Natural killer cell treated with Interleukin-12 subunit alpha and Interleukin-12 subunit beta and Interleukin-15 and Interleukin-18, amount 100 ng/mL, for 72 hours (primary cell): ENCODE measurements at regions not wholly inside any gene's neighbourhood (a gene's known extent, or its start where the extent isn't known, plus 50 kb on each side); places are given as distances from the start of the nearest gene placed in this dataset.

Source experiments
- ATAC-seq, 2 donors: fragments of 150-1000 bp; cut with Tn5 transposase in 1 of 2; sonication (Bioruptor Pico), chemical (Tn5 transposase) in 1 of 2; 2 replicates each; pipeline ENCODE4 v1.10.0; 2021
- DNase-seq: peaks from one replicate; pipeline ENCODE4 v3.0.0; 2022; ENCODE audit warnings: low spot score
- H3K27ac Mint-ChIP-seq, 2 donors: 1 replicate in 1 of 2; 2 replicates in 1 of 2; pipeline ENCODE4 v1.8.0; 2022; ENCODE audit warnings: mixed read lengths in 2 of 2, mild to moderate bottlenecking in 1 of 2, moderate library complexity in 1 of 2
- H3K27me3 Mint-ChIP-seq, 2 donors: 1 replicate in 1 of 2; 2 replicates in 1 of 2; pipeline ENCODE4 v1.8.0; 2022; ENCODE audit warnings: mixed read lengths in 2 of 2
- H3K36me3 Mint-ChIP-seq: one replicate; pipeline ENCODE4 v1.8.0; 2022; ENCODE audit warnings: mixed read lengths
- H3K4me1 Mint-ChIP-seq, 2 donors: 1 replicate in 1 of 2; 2 replicates in 1 of 2; pipeline ENCODE4 v1.8.0; 2022; ENCODE audit warnings: low read depth in 2 of 2, mixed read lengths in 2 of 2, mild to moderate bottlenecking in 1 of 2
- H3K4me3 Mint-ChIP-seq: one replicate; pipeline ENCODE4 v1.8.0; 2022; ENCODE audit warnings: mixed read lengths
- H3K9me3 Mint-ChIP-seq: 2 replicates; pipeline ENCODE4 v1.8.0; 2022; ENCODE audit warnings: mixed read lengths

DNA sequence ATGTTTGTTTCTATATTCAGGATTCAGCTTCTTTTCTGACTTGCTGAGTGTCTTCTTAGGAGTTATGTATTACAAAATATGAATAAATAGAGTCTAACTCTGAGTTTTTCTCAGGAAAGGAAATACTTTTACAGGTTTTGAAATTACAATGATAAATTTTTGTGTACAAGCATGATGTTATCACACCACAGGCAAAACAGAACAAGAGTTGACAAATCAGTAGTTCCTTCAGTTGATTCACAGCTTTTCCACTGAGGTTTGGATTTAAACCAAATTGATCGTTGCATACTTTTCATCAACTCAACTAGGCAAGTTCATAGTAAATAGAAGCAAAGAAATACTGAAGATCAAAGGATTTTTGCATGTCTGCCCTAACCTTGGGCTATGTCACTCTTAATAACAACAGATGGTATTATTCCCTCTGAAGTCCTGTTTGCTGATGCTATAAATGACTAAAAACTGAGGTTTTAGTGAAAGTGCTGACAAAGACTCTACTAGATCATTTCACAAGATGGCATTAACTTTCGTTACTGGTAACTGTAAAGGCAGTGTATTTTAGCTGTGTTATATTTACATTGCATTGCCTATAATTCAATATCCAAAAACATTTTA is 520.2 kb downstream of the FLRT2 start:
- DNase-seq (no peak), ATAC-seq (no peak)
- Mint-ChIP-seq H3K4me1 (peaks cover 2 to 6% of the 10 kb centered on the region in 2 donors), H3K27me3 (no peaks in the 10 kb centered on the region), H3K27ac (no peak overlapping the region), H3K4me3 (no peak overlapping the region), H3K9me3 (peaks cover 3% of the 10 kb centered on the region), H3K36me3 (peaks cover 6% of the 10 kb centered on the region)

DNA sequence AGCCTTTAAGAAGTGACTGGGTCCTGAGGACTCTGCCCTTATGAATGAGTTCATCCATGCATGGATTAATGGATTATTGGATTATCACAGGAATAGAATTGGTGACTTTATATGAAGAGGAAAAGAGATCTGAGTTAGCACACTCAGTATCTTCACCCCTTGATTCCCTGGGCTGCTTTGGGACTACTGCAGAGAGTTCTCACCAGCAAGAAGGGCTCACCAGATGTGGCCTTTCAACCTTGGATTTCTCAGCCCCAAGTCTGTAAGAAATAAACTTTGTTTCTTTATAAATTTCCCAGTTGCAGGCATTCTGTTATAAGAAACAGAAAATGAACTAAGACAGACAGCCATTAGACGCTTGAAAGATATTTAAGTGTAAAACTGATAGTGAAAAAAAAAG is 509.2 kb downstream of the FLRT2 start:
- no peak for ATAC-seq
- Mint-ChIP-seq H3K4me3 (no peak overlapping the region), H3K9me3 (no peaks in the 10 kb centered on the region), H3K27me3 (no peaks in the 10 kb centered on the region), H3K27ac (no peak overlapping the region), H3K36me3 (no peaks in the 10 kb centered on the region), H3K4me1 (no peaks in the 10 kb centered on the region)
- no peak for DNase-seq

DNA sequence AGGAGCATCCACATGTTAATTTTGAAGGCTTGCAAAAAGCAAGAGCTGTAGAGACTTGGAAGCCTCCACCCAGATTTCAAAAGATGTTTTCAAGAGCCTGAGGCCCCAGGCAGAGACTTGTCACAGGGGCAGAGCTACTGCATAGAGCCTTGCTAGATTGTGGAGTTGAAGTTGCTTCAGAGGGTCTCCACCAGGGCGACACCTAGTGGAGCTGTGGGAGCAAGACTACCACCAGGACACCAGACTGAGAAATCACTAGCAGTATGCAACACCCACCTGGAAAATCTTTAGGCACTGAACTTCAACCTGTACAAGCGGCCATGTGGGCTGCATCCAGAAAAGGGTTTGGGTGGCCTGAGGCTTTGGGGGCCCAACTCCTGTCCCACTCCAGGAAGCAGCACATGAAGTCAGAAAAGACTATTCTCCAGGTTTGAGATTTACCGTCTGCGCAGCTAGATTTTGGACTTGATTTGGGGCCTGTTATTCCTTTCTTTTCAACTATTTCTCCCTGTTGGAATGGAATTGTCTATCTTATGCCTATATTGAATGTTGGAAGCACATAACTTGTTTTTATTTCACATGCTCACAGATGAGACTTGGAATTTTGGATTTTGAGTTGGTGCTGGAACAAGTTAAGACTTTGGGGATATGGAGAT is 508.6 kb downstream of the FLRT2 start:
- H3K36me3 Mint-ChIP-seq, result no peaks in the 10 kb centered on the region
- peak; percentile 64 to 80 for ATAC-seq

DNA sequence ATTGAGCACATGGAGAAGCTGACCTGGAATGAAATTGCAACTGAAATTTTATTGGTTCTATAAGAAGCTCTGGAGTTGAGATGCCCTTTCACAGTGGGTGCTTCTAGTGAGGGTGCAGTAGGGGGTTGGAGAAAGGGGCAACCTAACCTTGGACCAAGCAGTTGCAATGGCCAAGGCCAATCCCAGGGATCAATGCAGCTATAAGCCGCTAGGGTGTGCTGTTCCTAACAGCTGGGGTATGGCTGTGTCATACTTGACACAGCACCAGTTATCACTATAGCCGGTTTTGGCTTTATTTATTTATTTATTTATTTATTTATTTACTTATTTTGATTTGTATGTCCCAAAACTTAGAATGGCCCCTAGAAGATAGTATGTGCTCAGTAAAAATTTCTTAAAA is 505.9 kb downstream of the FLRT2 start:
- peaks cover 13 to 16% of the 10 kb centered on the region in 2 donors for H3K4me1 Mint-ChIP-seq
- no peak for DNase-seq
- no peak overlapping the region for H3K27ac Mint-ChIP-seq
- H3K4me3 Mint-ChIP-seq, result no peak overlapping the region
- no peaks in the 10 kb centered on the region for H3K36me3 Mint-ChIP-seq
- peak in 1 of 2 donors; percentile 54 for ATAC-seq
- no peaks in the 10 kb centered on the region for H3K27me3 Mint-ChIP-seq
- no peaks in the 10 kb centered on the region for H3K9me3 Mint-ChIP-seq

More for the DNA sequence above, 508.6 kb downstream of the FLRT2 start:
- DNase-seq, result peak; percentile 66
- Mint-ChIP-seq H3K4me3 (no peak overlapping the region), H3K9me3 (no peaks in the 10 kb centered on the region), H3K4me1 (no peaks in the 10 kb centered on the region), H3K27me3 (no peaks in the 10 kb centered on the region), H3K27ac (no peak overlapping the region)

DNA sequence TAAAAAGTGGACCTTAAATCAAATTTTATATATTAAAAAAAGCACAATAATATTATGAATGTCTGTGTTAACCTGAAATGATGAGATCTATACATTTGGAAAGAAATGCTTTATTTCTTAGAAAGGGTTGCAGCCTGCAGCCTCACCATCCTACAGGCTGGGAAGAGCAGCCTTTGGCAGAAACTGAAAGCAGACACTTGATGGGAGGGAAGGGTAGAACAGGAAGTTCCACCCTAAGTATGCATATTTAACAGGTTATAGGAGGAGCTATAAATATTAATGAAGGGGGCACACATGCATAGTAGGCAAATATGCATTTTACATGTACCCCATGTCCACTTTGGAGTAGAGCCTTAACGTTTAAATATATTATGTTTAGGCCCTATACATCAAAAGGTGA is 498.0 kb downstream of the FLRT2 start:
- H3K27ac Mint-ChIP-seq, result peak overlapping the region in 1 of 2 donors; percentile 47
- H3K4me1 Mint-ChIP-seq, result peaks cover 29 to 31% of the 10 kb centered on the region in 2 donors
- ATAC-seq (peak in 1 of 2 donors; percentile 60), DNase-seq (no peak)
- H3K36me3 Mint-ChIP-seq, result no peaks in the 10 kb centered on the region
- no peaks in the 10 kb centered on the region for H3K9me3 Mint-ChIP-seq
- H3K4me3 Mint-ChIP-seq, result no peak overlapping the region
- no peaks in the 10 kb centered on the region for H3K27me3 Mint-ChIP-seq

DNA sequence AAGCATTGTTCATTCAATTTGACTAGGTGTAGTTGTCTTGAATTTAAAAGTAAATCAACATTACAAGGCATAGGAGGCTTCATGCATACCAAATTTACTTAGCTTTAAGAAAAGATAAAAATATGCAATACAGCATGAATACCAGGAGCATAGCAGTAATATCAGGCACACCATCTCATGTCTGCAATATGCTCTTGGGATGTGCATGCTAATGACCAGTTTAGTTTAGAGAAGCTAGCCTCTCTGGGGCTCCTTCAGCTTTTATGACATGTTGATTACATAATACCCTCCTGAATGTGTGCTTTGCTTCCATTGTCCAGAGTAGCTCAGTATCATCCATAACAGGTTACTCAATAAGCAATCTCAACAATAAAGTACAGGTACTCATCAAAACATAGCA is 497.2 kb downstream of the FLRT2 start:
- Mint-ChIP-seq H3K9me3 (no peaks in the 10 kb centered on the region), H3K27ac (peak overlapping the region in 1 of 2 donors; percentile 47)

DNA sequence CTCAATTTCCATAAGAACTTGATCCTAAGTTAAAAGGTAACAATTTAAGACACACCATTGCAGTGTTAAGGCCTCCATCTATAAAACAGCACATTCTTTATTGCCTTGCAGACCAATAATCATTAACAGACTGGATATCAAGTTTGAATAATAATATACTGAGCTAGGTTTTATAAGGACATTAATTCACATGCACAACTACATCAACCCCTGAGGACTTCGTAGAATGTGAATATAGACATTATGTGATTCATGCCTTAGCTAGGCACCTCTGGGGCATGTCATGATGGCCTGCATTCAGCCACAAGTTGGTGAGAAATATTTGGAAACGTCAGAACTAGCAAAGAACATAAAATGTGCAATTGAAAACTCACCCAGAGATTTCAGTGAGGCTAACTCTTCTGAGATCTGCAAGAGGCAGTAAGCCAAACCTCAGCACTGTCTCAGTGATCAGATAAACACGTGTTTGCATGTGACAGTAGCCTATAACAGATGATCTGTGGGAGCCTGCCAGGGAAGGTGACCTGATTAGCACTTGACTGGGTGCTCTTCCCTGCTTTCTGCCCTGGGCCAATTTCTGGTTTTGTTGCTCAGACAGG is 492.2 kb downstream of the FLRT2 start:
- DNase-seq (no peak), ATAC-seq (no peak)
- H3K4me1 Mint-ChIP-seq, result peaks cover 6 to 9% of the 10 kb centered on the region in 2 donors
- H3K9me3 Mint-ChIP-seq, result no peaks in the 10 kb centered on the region
- H3K36me3 Mint-ChIP-seq, result no peaks in the 10 kb centered on the region
- no peak overlapping the region for H3K27ac Mint-ChIP-seq
- no peaks in the 10 kb centered on the region for H3K27me3 Mint-ChIP-seq
- no peak overlapping the region for H3K4me3 Mint-ChIP-seq

More for the DNA sequence above, 497.2 kb downstream of the FLRT2 start:
- no peak overlapping the region for H3K4me3 Mint-ChIP-seq
- ATAC-seq (no peak), DNase-seq (no peak)
- no peaks in the 10 kb centered on the region for H3K27me3 Mint-ChIP-seq
- no peaks in the 10 kb centered on the region for H3K36me3 Mint-ChIP-seq
- peaks cover 25 to 28% of the 10 kb centered on the region in 2 donors for H3K4me1 Mint-ChIP-seq

DNA sequence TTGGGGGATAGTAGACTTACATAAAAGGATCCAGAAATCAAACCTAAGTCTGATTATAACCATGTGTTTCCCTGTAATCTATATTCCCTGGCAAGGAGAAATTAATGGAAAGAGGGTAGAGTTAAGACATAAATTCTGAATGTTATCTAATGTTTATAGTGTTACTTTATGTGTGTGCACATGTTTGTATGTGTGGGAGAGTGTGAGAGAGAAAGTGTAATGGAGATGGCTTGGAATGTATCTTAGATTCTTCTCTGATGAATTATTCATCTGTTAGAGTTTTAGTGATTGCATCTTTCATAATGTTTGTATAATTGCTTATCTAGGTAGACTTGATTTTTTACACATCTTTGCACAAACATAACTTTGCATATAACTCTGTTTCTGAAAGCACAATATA is 490.9 kb downstream of the FLRT2 start:
- no peak overlapping the region for H3K4me3 Mint-ChIP-seq
- no peaks in the 10 kb centered on the region for H3K27me3 Mint-ChIP-seq
- H3K36me3 Mint-ChIP-seq, result no peaks in the 10 kb centered on the region

DNA sequence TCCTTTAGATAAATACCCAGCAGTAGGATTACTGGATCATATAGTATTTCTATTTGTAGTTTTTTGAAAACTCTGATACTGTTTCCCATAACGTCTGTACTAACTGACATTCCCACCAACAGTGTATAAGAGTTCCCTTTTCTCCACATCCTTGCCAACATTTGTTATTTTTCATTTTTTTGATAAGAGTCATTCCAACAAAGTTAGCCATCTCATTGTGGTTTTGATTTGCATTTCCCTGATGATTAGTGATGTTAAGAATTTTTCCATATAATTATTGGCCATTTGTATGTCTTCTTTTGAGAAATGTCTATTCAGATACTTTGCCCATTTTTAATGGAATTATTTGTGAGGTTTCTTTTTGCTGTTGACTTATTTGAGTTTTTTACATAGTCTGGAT is 486.0 kb downstream of the FLRT2 start:
- no peaks in the 10 kb centered on the region for H3K36me3 Mint-ChIP-seq
- H3K4me1 Mint-ChIP-seq, result peaks cover 4% of the 10 kb centered on the region in 2 donors
- H3K27me3 Mint-ChIP-seq, result no peaks in the 10 kb centered on the region
- H3K27ac Mint-ChIP-seq, result no peak overlapping the region
- ATAC-seq (no peak), DNase-seq (no peak)
- H3K9me3 Mint-ChIP-seq, result no peaks in the 10 kb centered on the region
- no peak overlapping the region for H3K4me3 Mint-ChIP-seq

More for the DNA sequence above, 490.9 kb downstream of the FLRT2 start:
- DNase-seq (no peak), ATAC-seq (no peak)
- no peaks in the 10 kb centered on the region for H3K9me3 Mint-ChIP-seq
- H3K27ac Mint-ChIP-seq, result no peak overlapping the region
- peaks cover 0 to 3% of the 10 kb centered on the region in 2 donors for H3K4me1 Mint-ChIP-seq

DNA sequence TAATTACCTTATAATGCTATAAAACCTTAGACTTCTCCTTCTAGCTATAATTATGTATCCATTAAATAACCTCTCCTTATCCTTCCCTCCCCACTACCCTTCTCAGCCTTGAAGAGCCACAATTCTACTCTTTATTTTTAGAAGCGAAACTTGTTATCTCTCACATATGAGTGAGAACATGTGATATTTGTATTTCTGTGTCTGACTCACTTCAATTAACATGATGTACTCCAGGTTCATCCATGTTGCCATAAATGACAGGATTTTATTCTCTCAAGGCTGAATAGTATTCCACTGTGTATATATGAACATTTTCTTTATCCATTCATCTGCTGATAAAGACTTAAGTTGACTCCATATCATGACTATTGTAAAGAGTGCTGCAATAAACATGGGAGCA is 485.6 kb downstream of the FLRT2 start:
- H3K4me1 Mint-ChIP-seq, result peaks cover 4% of the 10 kb centered on the region in 2 donors
- no peak for ATAC-seq
- H3K4me3 Mint-ChIP-seq, result no peak overlapping the region

DNA sequence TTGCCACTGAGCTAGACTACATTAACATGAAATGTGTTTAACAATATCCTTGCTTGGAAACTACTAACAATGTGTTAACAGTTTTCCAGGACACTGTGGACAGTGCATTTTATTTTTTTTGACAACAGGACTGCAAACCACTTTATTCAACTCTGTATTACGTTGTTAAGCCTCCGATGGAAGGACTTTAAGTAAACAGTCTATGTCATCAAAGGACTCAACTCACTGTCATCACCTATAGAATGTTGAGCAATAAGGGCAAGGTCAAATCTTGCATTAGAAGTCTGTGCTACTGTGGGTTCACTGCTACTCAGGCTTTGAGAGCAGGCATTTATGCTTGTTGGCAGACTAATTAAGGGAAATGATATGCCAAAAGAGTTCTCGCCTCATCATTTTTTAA is 483.7 kb downstream of the FLRT2 start:
- DNase-seq (no peak), ATAC-seq (no peak)
- no peaks in the 10 kb centered on the region for H3K36me3 Mint-ChIP-seq
- H3K27ac Mint-ChIP-seq, result no peak overlapping the region
- H3K27me3 Mint-ChIP-seq, result no peaks in the 10 kb centered on the region
- no peaks in the 10 kb centered on the region for H3K9me3 Mint-ChIP-seq
- H3K4me3 Mint-ChIP-seq, result no peak overlapping the region
- H3K4me1 Mint-ChIP-seq, result peaks cover 4% of the 10 kb centered on the region in 2 donors

More for the DNA sequence above, 485.6 kb downstream of the FLRT2 start:
- Mint-ChIP-seq H3K27me3 (no peaks in the 10 kb centered on the region), H3K9me3 (no peaks in the 10 kb centered on the region), H3K27ac (no peak overlapping the region), H3K36me3 (no peaks in the 10 kb centered on the region)
- DNase-seq, result no peak

DNA sequence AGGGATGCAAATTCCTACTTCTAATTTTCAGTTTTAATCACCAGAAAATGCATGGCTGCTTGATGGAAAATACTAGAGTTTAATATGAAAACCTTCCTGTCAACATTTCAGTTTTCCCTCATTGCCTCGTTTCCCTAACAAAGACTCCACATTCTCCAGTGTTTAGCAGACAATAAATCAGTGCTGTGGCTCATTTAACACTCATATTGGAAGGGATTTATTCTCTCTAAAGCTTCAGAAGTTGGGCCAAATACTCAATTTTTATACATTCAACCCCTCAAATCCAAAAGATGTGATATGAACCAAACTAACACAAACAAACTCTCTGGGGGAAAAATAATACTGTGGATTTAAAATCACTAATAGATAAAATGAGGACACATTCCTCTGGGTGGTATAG is 482.5 kb downstream of the FLRT2 start:
- no peaks in the 10 kb centered on the region for H3K27me3 Mint-ChIP-seq
- no peaks in the 10 kb centered on the region for H3K36me3 Mint-ChIP-seq
- H3K9me3 Mint-ChIP-seq, result no peaks in the 10 kb centered on the region
- no peak overlapping the region for H3K27ac Mint-ChIP-seq
- H3K4me3 Mint-ChIP-seq, result no peak overlapping the region
- ATAC-seq (no peak), DNase-seq (no peak)
- H3K4me1 Mint-ChIP-seq, result peaks cover 4% of the 10 kb centered on the region in 2 donors

DNA sequence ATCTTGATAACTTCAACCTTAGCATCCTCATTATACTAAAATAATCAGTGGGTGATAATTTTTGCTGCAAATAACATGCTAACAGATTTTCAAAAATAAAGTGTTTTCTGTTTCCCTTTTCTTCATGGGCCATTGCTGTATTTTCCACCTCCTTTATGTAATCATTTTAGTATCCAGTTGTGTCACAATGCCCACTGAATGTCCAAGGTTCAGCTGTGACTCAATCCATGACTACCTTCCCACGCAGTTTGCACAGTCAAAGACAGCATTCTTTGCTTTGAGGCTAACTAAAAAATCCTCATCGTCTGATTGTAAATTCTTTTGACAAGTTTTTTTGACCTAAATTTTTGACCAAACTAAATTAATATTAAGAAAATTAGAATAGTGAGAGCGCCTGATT is 474.1 kb downstream of the FLRT2 start:
- no peaks in the 10 kb centered on the region for H3K4me1 Mint-ChIP-seq
- no peaks in the 10 kb centered on the region for H3K36me3 Mint-ChIP-seq
- no peaks in the 10 kb centered on the region for H3K27me3 Mint-ChIP-seq
- no peak for ATAC-seq
- no peak overlapping the region for H3K27ac Mint-ChIP-seq
- no peaks in the 10 kb centered on the region for H3K9me3 Mint-ChIP-seq
- no peak for DNase-seq
- no peak overlapping the region for H3K4me3 Mint-ChIP-seq

DNA sequence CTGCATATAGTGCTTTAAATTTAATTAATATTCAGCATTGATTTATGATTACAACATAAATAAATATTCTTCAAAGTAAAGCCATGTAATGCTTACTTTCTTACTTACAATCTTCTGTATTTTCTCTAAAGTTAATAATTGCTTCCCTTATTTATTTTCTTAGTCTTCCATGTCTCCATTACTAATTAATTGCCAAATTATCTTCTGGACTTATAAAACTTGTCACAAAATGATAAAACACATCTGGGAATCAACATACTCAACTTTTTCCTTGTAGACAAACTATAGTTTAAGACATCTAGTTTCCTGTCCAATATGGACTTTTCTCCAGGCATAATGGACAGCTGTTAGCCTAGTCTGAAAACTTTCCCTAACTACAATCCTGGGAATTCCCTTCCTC is 466.6 kb downstream of the FLRT2 start:
- Mint-ChIP-seq H3K9me3 (no peaks in the 10 kb centered on the region), H3K27ac (no peak overlapping the region), H3K36me3 (no peaks in the 10 kb centered on the region), H3K4me3 (no peak overlapping the region), H3K27me3 (no peaks in the 10 kb centered on the region), H3K4me1 (no peaks in the 10 kb centered on the region)
- DNase-seq, result no peak
- no peak for ATAC-seq
